Upper lobe of left lung (tissue), 6 donors: ENCODE measurements at regions not wholly inside any gene's neighbourhood (a gene's known extent, or its start where the extent isn't known, plus 50 kb on each side); places are given as distances from the start of the nearest gene placed in this dataset.

Experiments
- ATAC-seq, 2 donors: fragments of 200-7000 bp; cut with Tn5 transposase; one replicate each; pipeline ENCODE4 v1.9.1; 2022; ENCODE audit warnings: mild to moderate bottlenecking in 2 of 2, moderate library complexity in 2 of 2; ENCODE audit not compliant: low FRiP score in 2 of 2
- DNase-seq, 2 donors: peaks; one replicate each; pipeline ENCODE4 v3.0.0-alpha.2; 2019 to 2020
- H3K27ac ChIP-seq, 4 donors: fragments of 200-600 bp; sonication (generic); one replicate each; pipeline ENCODE4 v1.5.1; 2016 to 2019
- H3K27me3 ChIP-seq, 4 donors: fragments of 200-600 bp; sonication (generic); one replicate each; pipeline ENCODE4 v1.5.1; 2017 to 2019
- H3K36me3 ChIP-seq, 4 donors: fragments of 200-600 bp; sonication (generic); one replicate each; pipeline ENCODE4 v1.5.1; 2016 to 2019
- H3K4me1 ChIP-seq, 4 donors: fragments of 200-600 bp; sonication (generic); one replicate each; pipeline ENCODE4 v1.5.1; 2018 to 2019
- H3K4me3 ChIP-seq, 4 donors: fragments of 200-600 bp; sonication (generic); one replicate each; pipeline ENCODE4 v1.5.1; 2017 to 2019; ENCODE audit warnings: mild to moderate bottlenecking in 2 of 4, moderate library complexity in 1 of 4
- H3K9me3 ChIP-seq, 4 donors: fragments of 200-600 bp; sonication (generic); one replicate each; pipeline ENCODE4 v1.5.1; 2018 to 2019
- CTCF ChIP-seq, 6 experiments: fragments of 450-650 bp in 4 of 6; fragments of 200-600 bp in 2 of 6; sonication (generic) in 2 of 6; IDR thresholded peaks; one replicate each; pipeline ENCODE4 v1.5.1; 2016 to 2019; ENCODE audit warnings: antibody characterized with exemption in 6 of 6
- EP300 ChIP-seq, 4 donors: sonication (generic); formaldehyde crosslinking; IDR thresholded peaks; one replicate each; pipeline ENCODE4 v1.5.1; 2017; ENCODE audit warnings: antibody characterized with exemption in 4 of 4, control low read depth in 2 of 4
- POLR2A ChIP-seq, 4 donors: fragments of 450-650 bp; IDR thresholded peaks; one replicate each; pipeline ENCODE4 v1.5.1; 2016 to 2017; ENCODE audit warnings: antibody characterized with exemption in 4 of 4, mild to moderate bottlenecking in 2 of 4
- POLR2AphosphoS5 ChIP-seq, 2 donors: sonication (generic); formaldehyde crosslinking; IDR thresholded peaks; one replicate each; pipeline ENCODE4 v1.5.1; 2017; ENCODE audit warnings: antibody characterized with exemption in 2 of 2
- WGBS, 2 donors: methylation state at CpG; one replicate each; pipeline ENCODE4 v1.1.5; 2017 to 2018; 5-methylcytosine and 5-hydroxymethylcytosine counted together
- donor health status: DM: no; HTN: no; CAD: no; lungs with moderate emphysema.
- donor health status: DM: no; HTN: yes; CAD: no; lungs with severe emphysema.

- Histone ChIP-seq H3K4me3 (no peak overlapping the region), H3K27ac (no peak overlapping the region), H3K4me1 (no peaks in the 10 kb centered on the region), H3K27me3 (no peaks in the 10 kb centered on the region), H3K9me3 (no peaks in the 10 kb centered on the region), H3K36me3 (no peaks in the 10 kb centered on the region)
- no peak for DNase-seq
- 66 to 76% methylated on average over 2 of the region's 2 CpGs for WGBS, 2 donors
- no peak for ATAC-seq
- TF ChIP-seq POLR2AphosphoS5 (IDR thresholded peaks at IDR 0.05) (no peak), CTCF (IDR thresholded peaks at IDR 0.05) (no peak), POLR2A (IDR thresholded peaks at IDR 0.05) (no peak), EP300 (IDR thresholded peaks at IDR 0.05) (no peak)
Measured at GRCh38 chr5:163790497-163790896, 285.1 kb downstream of the MAT2B start.

- Histone ChIP-seq H3K4me3 (no peak overlapping the region), H3K27ac (no peak overlapping the region), H3K27me3 (no peaks in the 10 kb centered on the region), H3K36me3 (no peaks in the 10 kb centered on the region), H3K4me1 (no peaks in the 10 kb centered on the region), H3K9me3 (no peaks in the 10 kb centered on the region)
- ATAC-seq (no peak), DNase-seq (no peak)
- WGBS, 2 donors, result 93 to 96% methylated on average over 2 of the region's 2 CpGs
- TF ChIP-seq CTCF (IDR thresholded peaks at IDR 0.05) (no peak), EP300 (IDR thresholded peaks at IDR 0.05) (no peak), POLR2AphosphoS5 (IDR thresholded peaks at IDR 0.05) (no peak), POLR2A (IDR thresholded peaks at IDR 0.05) (no peak)
Measured at GRCh38 chr5:163794993-163795392, 289.6 kb downstream of the MAT2B start.

- Histone ChIP-seq H3K9me3 (no peaks in the 10 kb centered on the region), H3K27ac (no peak overlapping the region), H3K36me3 (no peaks in the 10 kb centered on the region), H3K4me3 (no peak overlapping the region), H3K27me3 (no peaks in the 10 kb centered on the region), H3K4me1 (no peaks in the 10 kb centered on the region)
- 61 to 72% methylated on average over 2 of the region's 2 CpGs for WGBS, 2 donors
- ATAC-seq (no peak), DNase-seq (no peak)
- TF ChIP-seq EP300 (IDR thresholded peaks at IDR 0.05), result no peak
- no peak for TF ChIP-seq CTCF (IDR thresholded peaks at IDR 0.05)
- TF ChIP-seq POLR2AphosphoS5 (IDR thresholded peaks at IDR 0.05), result no peak
- no peak for TF ChIP-seq POLR2A (IDR thresholded peaks at IDR 0.05)
Measured at GRCh38 chr5:163807781-163808180, 302.4 kb downstream of the MAT2B start.

- no peaks in the 10 kb centered on the region for H3K4me1 ChIP-seq
- H3K27me3 ChIP-seq, result no peaks in the 10 kb centered on the region
- H3K36me3 ChIP-seq, result no peaks in the 10 kb centered on the region
- no peak for TF ChIP-seq POLR2AphosphoS5 (IDR thresholded peaks at IDR 0.05)
- H3K27ac ChIP-seq, result no peak overlapping the region
- WGBS, 2 donors, result 48 to 73% methylated on average over 5 of the region's 5 CpGs
- H3K9me3 ChIP-seq, result no peaks in the 10 kb centered on the region
- no peak for ATAC-seq
- no peak overlapping the region for H3K4me3 ChIP-seq
- no peak for DNase-seq
Measured at GRCh38 chr5:163809473-163809872, 304.1 kb downstream of the MAT2B start.

GRCh38 chr5:163813900-163814299 lies 308.5 kb downstream of the MAT2B start:
- Histone ChIP-seq H3K4me1 (no peaks in the 10 kb centered on the region), H3K36me3 (no peaks in the 10 kb centered on the region), H3K4me3 (no peak overlapping the region), H3K27ac (no peak overlapping the region), H3K27me3 (no peaks in the 10 kb centered on the region), H3K9me3 (no peaks in the 10 kb centered on the region)
- TF ChIP-seq EP300 (IDR thresholded peaks at IDR 0.05), result no peak
- no peak for TF ChIP-seq CTCF (IDR thresholded peaks at IDR 0.05)
- no peak for TF ChIP-seq POLR2AphosphoS5 (IDR thresholded peaks at IDR 0.05)
- no peak for TF ChIP-seq POLR2A (IDR thresholded peaks at IDR 0.05)
- ATAC-seq (no peak), DNase-seq (no peak)
- 78 to 84% methylated on average over 5 of the region's 5 CpGs for WGBS, 2 donors
